Mesenchymal stem cell (in vitro differentiated cells and primary cell): ENCODE measurements at regions not wholly inside any gene's neighbourhood (a gene's known extent, or its start where the extent isn't known, plus 50 kb on each side); places are given as distances from the start of the nearest gene placed in this dataset.

ENCODE experiments used
- DNase-seq: peaks from one replicate; pipeline ENCODE4 v3.0.0-alpha.2; 2013
- H2AFZ ChIP-seq: one replicate; pipeline ENCODE4 v1.6.1; 2013; ENCODE audit warnings: low read depth, mild to moderate bottlenecking, control low read depth, inconsistent platforms, low read length, moderate library complexity
- H2AK5ac ChIP-seq: 2 replicates; pipeline ENCODE4 v1.6.1; 2013; ENCODE audit warnings: low read length, moderate library complexity, mild to moderate bottlenecking, inconsistent platforms; ENCODE audit not compliant: severe bottlenecking
- H2BK120ac ChIP-seq: one replicate; pipeline ENCODE4 v1.6.1; 2013; ENCODE audit warnings: low read depth, mild to moderate bottlenecking, inconsistent platforms, low read length, moderate library complexity
- H2BK12ac ChIP-seq, 2 experiments: one replicate each; pipeline ENCODE4 v1.6.1; 2013; ENCODE audit warnings: inconsistent platforms in 2 of 2, low read length in 2 of 2, mild to moderate bottlenecking in 2 of 2, moderate library complexity in 2 of 2, control low read depth in 1 of 2
- H2BK15ac ChIP-seq: one replicate; pipeline ENCODE4 v1.6.1; 2013; ENCODE audit warnings: mild to moderate bottlenecking, low read depth, inconsistent platforms; ENCODE audit not compliant: poor library complexity, severe bottlenecking
- H2BK5ac ChIP-seq: 2 replicates; pipeline ENCODE4 v1.6.1; 2013; ENCODE audit warnings: low read depth, mild to moderate bottlenecking, low read length, control low read depth, inconsistent platforms; ENCODE audit not compliant: poor library complexity, severe bottlenecking
- H3K14ac ChIP-seq, 2 experiments: one replicate each; pipeline ENCODE4 v1.6.1; 2013; ENCODE audit warnings: inconsistent platforms in 2 of 2, low read length in 2 of 2, control low read depth in 1 of 2, mild to moderate bottlenecking in 1 of 2, moderate library complexity in 1 of 2
- H3K18ac ChIP-seq, 2 experiments: one replicate each; pipeline ENCODE4 v1.6.1; 2013; ENCODE audit warnings: inconsistent platforms in 2 of 2, low read length in 2 of 2, control low read depth in 1 of 2, low read depth in 1 of 2, mild to moderate bottlenecking in 1 of 2
- H3K23ac ChIP-seq, 2 experiments: one replicate each; pipeline ENCODE4 v1.6.1; 2013; ENCODE audit warnings: inconsistent platforms in 2 of 2, low read length in 2 of 2, mild to moderate bottlenecking in 2 of 2, moderate library complexity in 2 of 2, control low read depth in 1 of 2
- H3K27ac ChIP-seq: 2 replicates; pipeline ENCODE4 v1.5.1; 2013; ENCODE audit warnings: mild to moderate bottlenecking, moderate library complexity, low read length, control low read depth, inconsistent platforms; ENCODE audit not compliant: poor library complexity, severe bottlenecking
- H3K27me3 ChIP-seq, 2 experiments: 2 replicates each; pipeline versions ENCODE4 v1.6.1 to v1.7.0; 2013; ENCODE audit warnings: low read length in 2 of 2, mild to moderate bottlenecking in 2 of 2, moderate library complexity in 2 of 2, control low read depth in 1 of 2, inconsistent platforms in 1 of 2; ENCODE audit not compliant: control insufficient read depth in 1 of 2, insufficient read depth in 1 of 2
- H3K36me3 ChIP-seq, 2 experiments: 2 replicates each; pipeline versions ENCODE4 v1.6.1 to v1.7.0; 2013; ENCODE audit warnings: low read length in 2 of 2, control low read depth in 1 of 2, inconsistent platforms in 1 of 2, low read depth in 1 of 2, mild to moderate bottlenecking in 1 of 2; ENCODE audit not compliant: insufficient read depth in 2 of 2, control insufficient read depth in 1 of 2
- H3K4ac ChIP-seq, 2 experiments: one replicate each; pipeline ENCODE4 v1.6.1; 2013; ENCODE audit warnings: inconsistent platforms in 2 of 2, low read length in 2 of 2, mild to moderate bottlenecking in 2 of 2, moderate library complexity in 2 of 2, control low read depth in 1 of 2, low read depth in 1 of 2
- H3K4me1 ChIP-seq: 2 replicates; pipeline ENCODE4 v1.6.1; 2013; ENCODE audit warnings: low read depth, low read length, control low read depth; ENCODE audit not compliant: control insufficient read depth, insufficient read depth
- H3K4me2 ChIP-seq: 2 replicates; pipeline ENCODE4 v1.6.1; 2013; ENCODE audit warnings: low read length, mild to moderate bottlenecking, inconsistent platforms; ENCODE audit not compliant: poor library complexity, severe bottlenecking
- H3K4me3 ChIP-seq, 2 experiments: 2 replicates each; pipeline versions ENCODE4 v1.5.1 to v1.7.0; 2013; ENCODE audit warnings: low read length in 2 of 2, mild to moderate bottlenecking in 2 of 2, control low read depth in 1 of 2, low read depth in 1 of 2; ENCODE audit not compliant: insufficient read depth in 1 of 2
- H3K79me1 ChIP-seq: replicated peaks from 2 replicates; pipeline ENCODE4 v1.6.1; 2013; ENCODE audit warnings: mild to moderate bottlenecking, control low read depth, low read length, inconsistent platforms; ENCODE audit not compliant: poor library complexity, severe bottlenecking
- H3K9ac ChIP-seq: 2 replicates; pipeline ENCODE4 v1.7.0; 2013; ENCODE audit warnings: mild to moderate bottlenecking, low read length, moderate library complexity
- H3K9me3 ChIP-seq: 2 replicates; pipeline ENCODE4 v1.7.0; 2013; ENCODE audit warnings: mild to moderate bottlenecking, low read length; ENCODE audit not compliant: control insufficient read depth
- H4K8ac ChIP-seq: one replicate; pipeline ENCODE4 v1.6.1; 2013; ENCODE audit warnings: inconsistent platforms, mild to moderate bottlenecking, low read length, moderate library complexity
- H4K91ac ChIP-seq: one replicate; pipeline ENCODE4 v1.6.1; 2013; ENCODE audit warnings: mild to moderate bottlenecking, low read length, inconsistent platforms
- WGBS: methylation state at CpG from one replicate; pipeline ENCODE4 v1.1.7; 2013; ENCODE audit warnings: mixed read lengths; 5-methylcytosine and 5-hydroxymethylcytosine counted together

DNA sequence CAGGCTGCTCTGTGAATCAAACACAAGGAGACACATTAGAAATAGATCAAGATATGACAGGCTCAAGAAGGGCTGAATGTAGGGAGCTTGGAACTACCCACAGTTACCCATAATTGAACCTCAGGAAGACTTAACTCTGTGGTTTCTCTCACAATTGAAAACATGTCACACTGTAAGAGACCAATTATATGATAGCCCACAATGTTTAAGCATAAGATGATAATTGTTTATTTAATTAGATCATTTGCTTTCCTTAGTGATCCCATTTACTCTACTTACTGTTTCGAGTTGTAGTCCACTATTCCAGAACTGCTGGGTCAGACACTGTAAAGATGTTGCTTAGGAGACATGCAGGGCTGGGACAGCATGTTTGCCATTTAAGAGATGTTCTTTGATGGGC lies 201.3 kb upstream of the RARB start:
- no peak overlapping the region for H2AFZ ChIP-seq
- no peak overlapping the region for H2BK5ac ChIP-seq
- H4K91ac ChIP-seq, result no peak overlapping the region
- no peaks in the 10 kb centered on the region for H3K79me1 ChIP-seq
- H3K27ac ChIP-seq, result no peak overlapping the region
- H3K4me3 ChIP-seq, result no peak overlapping the region
- 91% methylated on average over 1 of the region's 1 CpG for WGBS
- H3K9me3 ChIP-seq, result no peaks in the 10 kb centered on the region
- H3K36me3 ChIP-seq, result no peaks in the 10 kb centered on the region
- no peak for DNase-seq
- no peak overlapping the region for H3K14ac ChIP-seq
- no peaks in the 10 kb centered on the region for H3K4me1 ChIP-seq
- H3K9ac ChIP-seq, result no peak overlapping the region
- H3K18ac ChIP-seq, result no peak overlapping the region
- no peak overlapping the region for H2BK12ac ChIP-seq
- no peak overlapping the region for H2BK15ac ChIP-seq
- H3K4me2 ChIP-seq, result no peak overlapping the region
- H3K4ac ChIP-seq, result no peak overlapping the region
- no peaks in the 10 kb centered on the region for H3K27me3 ChIP-seq
- H4K8ac ChIP-seq, result no peak overlapping the region
- no peak overlapping the region for H2BK120ac ChIP-seq
- no peak overlapping the region for H3K23ac ChIP-seq
- H2AK5ac ChIP-seq, result no peak overlapping the region

DNA sequence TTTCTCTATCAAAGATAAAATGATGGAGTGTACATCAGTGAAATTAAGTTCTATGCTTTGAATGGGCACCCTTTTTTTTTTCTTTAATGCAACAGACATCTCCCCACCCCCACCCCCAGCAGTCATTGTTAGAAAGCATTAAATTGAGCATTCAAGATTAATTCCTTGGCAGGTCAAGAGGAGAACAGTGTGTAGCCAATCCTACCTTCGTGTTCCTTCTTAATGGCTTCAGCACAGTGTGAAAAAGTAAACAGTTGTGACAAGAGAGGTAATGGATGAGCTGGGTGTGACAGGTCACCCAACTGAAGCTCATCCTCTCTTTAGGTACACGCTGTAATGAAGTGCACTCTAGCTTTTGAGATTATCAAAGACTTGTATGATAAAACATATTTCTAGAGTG lies 198.5 kb upstream of the RARB start:
- H3K4ac ChIP-seq, result no peak overlapping the region
- H2BK5ac ChIP-seq, result no peak overlapping the region
- no peaks in the 10 kb centered on the region for H3K27me3 ChIP-seq
- no peak overlapping the region for H2BK12ac ChIP-seq
- no peak overlapping the region for H3K4me2 ChIP-seq
- H3K9ac ChIP-seq, result no peak overlapping the region
- H4K91ac ChIP-seq, result no peak overlapping the region
- no peak overlapping the region for H3K23ac ChIP-seq
- H4K8ac ChIP-seq, result no peak overlapping the region
- H3K36me3 ChIP-seq, result no peaks in the 10 kb centered on the region
- no peak overlapping the region for H2AK5ac ChIP-seq
- H2BK120ac ChIP-seq, result no peak overlapping the region
- H3K79me1 ChIP-seq, result no peaks in the 10 kb centered on the region
- no peaks in the 10 kb centered on the region for H3K9me3 ChIP-seq
- no peak overlapping the region for H2BK15ac ChIP-seq
- 40% methylated on average over 2 of the region's 2 CpGs for WGBS
- DNase-seq, result no peak
- no peak overlapping the region for H3K18ac ChIP-seq
- H2AFZ ChIP-seq, result no peak overlapping the region
- no peak overlapping the region for H3K4me3 ChIP-seq
- no peak overlapping the region for H3K14ac ChIP-seq
- no peak overlapping the region for H3K27ac ChIP-seq
- no peaks in the 10 kb centered on the region for H3K4me1 ChIP-seq

DNA sequence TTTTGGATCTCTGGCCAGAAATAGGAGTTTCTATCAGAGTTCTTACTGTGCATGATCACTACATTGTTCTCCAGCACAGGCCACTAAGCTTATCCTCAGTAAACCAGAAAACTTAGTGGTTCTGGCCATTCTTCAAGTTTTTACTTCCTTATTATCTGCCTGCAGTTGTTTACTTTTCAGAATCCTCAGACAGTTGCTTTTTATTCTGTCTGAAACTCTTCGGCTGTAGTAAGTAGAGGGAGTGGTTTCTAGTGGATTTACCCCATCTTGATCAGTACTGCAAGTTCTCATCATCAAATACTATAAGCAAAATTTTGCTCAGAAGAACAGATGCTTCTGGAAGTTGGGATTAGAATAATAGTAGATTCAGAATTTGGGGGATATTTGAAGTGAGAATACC lies 193.0 kb upstream of the RARB start:
- H3K4me3 ChIP-seq, result no peak overlapping the region
- H3K36me3 ChIP-seq, result no peaks in the 10 kb centered on the region
- H3K9me3 ChIP-seq, result no peaks in the 10 kb centered on the region
- WGBS, result no CpG with 5 or more reads among the region's 1 CpG
- no peak overlapping the region for H3K4ac ChIP-seq
- no peak overlapping the region for H2BK120ac ChIP-seq
- no peaks in the 10 kb centered on the region for H3K4me1 ChIP-seq
- DNase-seq, result peak; percentile 85
- no peak overlapping the region for H2BK12ac ChIP-seq
- no peak overlapping the region for H2BK15ac ChIP-seq
- no peak overlapping the region for H3K23ac ChIP-seq
- H3K4me2 ChIP-seq, result no peak overlapping the region
- no peak overlapping the region for H3K9ac ChIP-seq
- no peaks in the 10 kb centered on the region for H3K27me3 ChIP-seq
- no peaks in the 10 kb centered on the region for H3K79me1 ChIP-seq
- H3K18ac ChIP-seq, result no peak overlapping the region
- H3K27ac ChIP-seq, result no peak overlapping the region
- H2AFZ ChIP-seq, result no peak overlapping the region
- no peak overlapping the region for H3K14ac ChIP-seq
- no peak overlapping the region for H2BK5ac ChIP-seq
- H2AK5ac ChIP-seq, result no peak overlapping the region
- H4K8ac ChIP-seq, result no peak overlapping the region
- no peak overlapping the region for H4K91ac ChIP-seq

DNA sequence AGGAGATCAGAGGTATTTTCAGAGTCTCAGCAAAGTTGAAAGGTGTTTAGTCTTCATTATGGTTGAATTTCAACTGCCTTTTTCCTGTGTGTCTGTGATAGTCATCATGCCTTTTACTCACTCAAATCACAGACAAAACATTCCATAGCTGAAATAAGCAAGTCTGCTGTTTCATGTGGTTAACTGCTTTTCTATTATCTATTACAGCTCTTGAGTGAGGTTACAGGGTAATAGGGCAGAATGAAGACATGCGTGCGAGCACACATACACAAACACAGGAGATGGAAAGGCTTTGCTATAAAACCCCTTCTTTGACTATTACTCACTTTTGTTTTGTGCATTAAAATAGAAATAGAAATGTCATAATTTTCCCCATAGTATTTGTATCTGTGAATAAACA lies 192.6 kb upstream of the RARB start:
- peaks cover under 1% of the 10 kb centered on the region for H3K9me3 ChIP-seq
- no peak overlapping the region for H2AFZ ChIP-seq
- H3K79me1 ChIP-seq, result no peaks in the 10 kb centered on the region
- no peak overlapping the region for H3K27ac ChIP-seq
- no peak overlapping the region for H2AK5ac ChIP-seq
- H3K4ac ChIP-seq, result no peak overlapping the region
- no peak overlapping the region for H2BK15ac ChIP-seq
- DNase-seq, result peak; percentile 90
- H3K18ac ChIP-seq, result no peak overlapping the region
- no peak overlapping the region for H4K91ac ChIP-seq
- no peak overlapping the region for H3K4me3 ChIP-seq
- no peak overlapping the region for H2BK5ac ChIP-seq
- H3K27me3 ChIP-seq, result no peaks in the 10 kb centered on the region
- no peaks in the 10 kb centered on the region for H3K36me3 ChIP-seq
- H3K4me2 ChIP-seq, result no peak overlapping the region
- no peak overlapping the region for H3K23ac ChIP-seq
- no peak overlapping the region for H2BK120ac ChIP-seq
- H3K4me1 ChIP-seq, result no peaks in the 10 kb centered on the region
- H2BK12ac ChIP-seq, result no peak overlapping the region
- no peak overlapping the region for H3K14ac ChIP-seq
- no peak overlapping the region for H3K9ac ChIP-seq
- WGBS, result no CpG with 5 or more reads among the region's 2 CpGs
- no peak overlapping the region for H4K8ac ChIP-seq
